DMS53 treated with DMSO at 0.1 percent for 48 hours (cell line): ENCODE measurements at regions not wholly inside any gene's neighbourhood (a gene's known extent, or its start where the extent isn't known, plus 50 kb on each side); places are given as distances from the start of the nearest gene placed in this dataset.
"Not testable (repeated sequence)": the region's sequence is repeated elsewhere in the genome, so short reads cannot be mapped to it uniquely, and the experiment has no call there.

ENCODE experiments used
- DNase-seq: peaks from one replicate; lab custom pipeline; 2025; ENCODE audit not compliant: unreplicated experiment; lab: John Stamatoyannopoulos, UW

DNA sequence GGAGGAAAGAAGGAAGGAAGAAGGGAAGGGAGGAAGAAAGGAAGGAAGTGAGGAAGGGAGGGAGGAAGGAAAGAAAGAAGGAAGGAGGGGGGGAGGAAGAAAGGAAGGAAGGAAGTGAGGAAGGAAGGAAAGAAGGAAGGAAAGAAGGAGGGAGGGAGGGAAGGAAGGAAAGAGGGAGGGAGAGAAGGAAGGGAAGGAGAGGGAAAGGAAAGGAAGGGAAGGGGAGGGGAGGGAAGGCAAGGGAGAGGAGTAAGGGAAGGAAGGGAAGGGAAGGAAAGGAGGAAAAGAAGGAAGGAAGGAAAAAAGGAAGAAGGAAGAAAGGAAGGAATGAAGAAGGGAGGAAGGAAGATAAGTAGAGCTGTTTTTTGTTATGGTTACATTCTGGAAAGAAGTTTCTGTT is 141.2 kb downstream of the LRRC3B start:
- no peak for DNase-seq

DNA sequence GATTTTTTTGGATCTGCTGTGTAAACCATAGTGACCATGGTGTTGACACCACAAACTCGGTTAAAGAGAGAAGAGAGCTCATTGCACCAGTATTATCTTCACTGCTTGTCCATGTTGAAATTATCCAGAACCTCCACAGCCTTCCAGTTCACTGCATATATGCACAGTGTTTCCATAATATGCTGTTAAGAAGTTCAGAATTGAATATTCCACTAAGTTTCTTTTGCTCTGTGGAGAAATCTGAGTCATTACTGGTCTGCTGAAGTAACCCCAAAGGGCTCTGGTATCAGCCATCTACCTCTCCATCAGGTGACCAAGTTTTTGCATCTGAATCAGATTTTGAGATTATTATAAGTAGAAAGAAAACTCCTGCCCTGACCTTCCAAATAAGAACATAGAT is 143.5 kb downstream of the LRRC3B start:
- no peak for DNase-seq

DNA sequence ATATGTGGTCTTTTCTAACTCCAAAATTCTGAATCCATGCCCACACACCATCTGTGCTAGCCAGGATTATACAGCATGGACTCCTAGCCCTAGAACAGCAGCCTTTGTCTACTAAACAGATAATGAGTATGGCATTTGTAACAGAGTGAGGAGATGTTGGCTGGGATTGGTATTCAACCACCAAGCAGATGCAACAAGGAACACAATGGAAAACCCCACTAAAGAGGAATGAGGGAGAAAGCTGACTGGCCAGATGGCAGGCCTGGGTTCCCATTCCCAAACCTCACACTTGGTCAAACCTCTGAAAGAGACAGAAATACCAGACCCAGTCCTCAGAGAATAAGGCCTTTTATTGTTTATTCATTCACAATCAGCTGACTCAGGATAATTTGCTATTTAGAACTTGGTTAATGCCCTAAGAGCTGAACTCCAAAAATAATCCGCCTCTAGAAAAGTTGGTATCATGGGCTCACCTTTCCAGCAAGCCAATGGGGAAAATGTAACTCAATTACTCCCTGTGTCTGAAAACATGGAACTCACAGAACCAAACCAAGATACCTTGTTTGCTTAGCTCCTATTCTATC is 145.6 kb downstream of the LRRC3B start:
- DNase-seq, result no peak

DNA sequence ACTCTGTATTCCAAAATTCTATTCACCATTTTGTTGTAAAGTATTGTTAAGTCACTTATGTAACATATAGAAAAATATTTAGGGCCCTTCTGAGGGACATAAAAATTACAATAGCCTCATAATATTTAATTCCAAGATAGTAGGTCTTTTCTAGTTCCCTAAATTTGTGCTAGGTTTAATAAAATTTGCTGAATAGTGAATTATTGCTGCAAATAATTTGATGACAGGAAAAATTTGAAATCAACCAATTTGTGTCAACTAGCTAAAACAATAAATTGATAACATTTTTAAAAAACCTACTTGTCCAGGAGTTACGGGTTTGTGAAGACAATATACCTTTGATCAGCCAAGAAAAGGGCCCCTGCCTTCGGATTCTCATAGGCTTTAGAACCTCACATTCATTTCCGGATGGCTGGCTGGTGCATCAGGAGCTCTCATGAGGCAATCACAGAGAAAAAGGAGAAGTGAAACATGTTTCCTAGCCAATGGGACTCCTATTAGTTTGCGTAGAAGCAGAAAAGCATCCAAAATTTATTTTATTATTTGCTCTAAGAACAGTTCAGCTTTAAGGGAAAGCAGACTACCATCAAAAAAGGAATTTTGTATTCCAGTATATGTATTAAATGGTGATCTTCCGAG is 177.2 kb downstream of the LRRC3B start:
- no peak for DNase-seq

DNA sequence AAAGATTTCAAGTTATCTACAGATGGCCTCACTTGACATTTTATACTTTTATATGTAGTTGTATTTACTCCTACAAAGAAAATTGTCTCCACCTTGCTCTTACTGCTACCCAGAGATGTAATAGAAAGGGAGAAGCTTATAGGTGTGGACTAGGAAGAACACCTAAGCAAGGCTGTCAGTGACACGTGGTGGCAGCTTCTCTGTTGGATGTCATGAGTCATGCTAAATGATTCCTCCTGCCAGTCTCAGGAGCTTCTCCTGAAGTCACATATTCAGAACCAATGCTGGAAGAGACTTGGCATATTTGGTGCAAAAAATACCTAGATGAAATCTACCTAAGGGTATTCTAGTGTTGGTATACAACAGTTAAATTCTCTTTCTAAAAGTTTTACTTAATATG is 184.7 kb downstream of the LRRC3B start:
- DNase-seq, result no peak

DNA sequence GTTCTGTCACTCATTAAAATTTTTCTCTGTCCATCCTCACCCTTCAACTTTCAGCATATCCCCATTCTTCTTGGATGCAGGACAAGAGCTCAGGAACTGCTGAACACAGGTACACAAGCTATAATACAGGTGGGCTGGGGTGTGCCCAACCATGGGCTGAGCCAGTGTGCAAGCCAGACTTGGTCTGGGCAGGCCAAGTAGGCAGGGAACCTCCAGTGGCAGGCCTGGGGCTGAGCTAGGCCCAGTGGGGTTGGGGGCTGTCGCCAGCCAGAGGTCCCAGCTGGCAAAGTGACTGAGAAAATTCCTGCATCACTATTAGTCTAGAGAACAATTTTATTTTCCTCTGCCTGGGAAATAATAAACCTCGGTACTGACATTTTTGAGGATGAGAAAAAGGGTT is 202.9 kb downstream of the LRRC3B start:
- DNase-seq, result no peak

DNA sequence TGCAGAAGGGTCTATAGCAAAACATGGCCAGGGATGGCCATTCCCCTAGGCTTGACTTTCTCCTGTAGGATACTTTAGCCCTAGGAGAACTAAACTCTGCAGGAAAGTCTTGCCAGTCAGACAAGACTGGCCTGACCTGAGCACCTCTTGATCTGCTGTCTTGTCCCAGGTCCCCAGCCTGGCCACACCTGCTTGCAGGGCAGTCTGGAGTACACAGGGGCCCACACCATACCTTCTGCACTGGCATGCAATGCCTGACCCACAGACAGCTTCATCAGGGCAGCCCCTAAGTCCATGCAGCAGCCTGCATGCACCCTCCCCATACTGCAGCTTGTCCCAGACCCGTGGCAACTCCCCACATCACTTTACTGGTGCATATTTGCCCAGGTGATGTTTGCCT is 204.6 kb downstream of the LRRC3B start:
- DNase-seq, result no peak

DNA sequence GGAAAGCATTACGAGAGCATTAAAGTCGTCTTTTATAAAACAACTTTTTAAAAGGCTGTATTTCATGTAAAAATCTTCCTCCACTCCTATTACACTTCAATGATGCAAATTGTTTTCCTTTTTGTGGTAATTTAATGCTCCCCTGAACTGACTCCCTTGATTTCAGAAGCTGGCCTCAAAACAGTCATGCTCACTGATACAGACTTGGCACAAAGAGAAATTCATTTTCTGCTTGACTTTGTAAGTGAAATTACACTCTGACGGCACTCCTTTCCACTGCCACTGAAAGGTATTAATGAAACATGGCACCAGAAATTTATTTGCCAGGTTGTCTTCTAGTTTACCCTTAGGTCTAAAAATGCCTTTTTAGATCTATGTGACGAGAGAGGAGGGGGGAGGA is 215.5 kb downstream of the LRRC3B start:
- DNase-seq, result no peak

DNA sequence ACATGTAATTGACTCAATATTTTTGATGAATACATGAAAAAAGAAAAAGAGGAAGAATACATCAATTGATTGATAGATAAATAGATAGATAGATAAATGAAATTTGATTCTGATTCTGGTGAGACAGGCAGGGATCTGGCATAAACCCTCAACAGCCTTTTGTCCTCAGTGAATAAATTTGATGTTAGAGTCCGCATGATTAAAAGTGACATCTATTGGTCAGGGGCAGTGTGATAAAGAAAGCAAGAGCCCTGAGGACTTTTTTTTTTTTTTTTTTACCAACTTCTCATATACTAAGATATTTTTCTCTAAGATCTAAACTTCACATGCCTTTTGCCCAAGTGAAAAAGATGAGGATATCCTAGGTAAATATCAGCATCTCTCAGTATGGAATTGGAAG is 216.4 kb downstream of the LRRC3B start:
- no peak for DNase-seq

DNA sequence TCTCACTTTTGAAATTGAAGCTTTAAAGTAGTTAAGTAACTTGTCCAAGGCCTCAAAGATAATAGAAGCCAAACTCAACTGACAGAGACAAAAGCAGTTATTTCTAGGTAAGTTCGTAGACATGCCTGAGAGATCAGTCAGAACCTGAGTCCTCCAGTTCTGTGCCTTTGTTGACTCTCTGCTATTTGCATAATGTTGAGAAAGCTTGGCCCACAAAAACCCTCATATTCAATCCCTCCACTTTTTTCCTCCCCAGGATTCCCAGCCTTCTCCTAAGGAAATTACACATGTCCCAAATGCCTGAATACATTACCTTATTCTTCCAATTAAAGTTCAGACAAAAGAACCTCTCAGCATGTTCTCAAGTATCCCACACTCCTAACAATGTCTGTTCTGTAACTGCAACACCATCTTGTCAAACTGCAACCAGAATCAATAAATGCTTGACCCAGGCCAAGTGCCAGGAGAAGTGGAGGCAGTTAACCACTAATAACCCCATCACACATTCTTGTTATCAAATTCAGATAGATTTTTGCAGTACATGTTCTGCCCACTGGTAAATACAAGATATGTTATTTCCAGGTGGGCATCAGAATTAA is 217.8 kb downstream of the LRRC3B start:
- DNase-seq, result no peak

DNA sequence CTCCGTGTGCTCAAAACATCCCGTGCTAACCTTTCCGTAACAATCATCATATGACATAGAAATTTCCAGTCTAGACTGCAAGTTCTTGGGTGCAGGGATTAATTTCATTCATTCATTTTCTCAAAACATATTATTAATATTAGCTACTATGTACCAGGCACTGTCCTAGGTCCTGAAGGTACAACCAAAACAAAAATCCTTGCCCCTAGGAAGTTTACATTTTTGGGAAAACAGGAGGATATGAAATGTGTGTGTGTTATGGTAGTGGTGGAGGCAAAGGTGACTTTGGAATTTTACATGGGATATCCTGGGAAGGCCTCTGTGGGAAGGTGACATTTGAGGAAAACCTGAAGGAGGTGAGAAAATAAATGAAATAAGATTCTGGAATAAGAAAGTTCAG is 222.6 kb downstream of the LRRC3B start:
- DNase-seq, result no peak

DNA sequence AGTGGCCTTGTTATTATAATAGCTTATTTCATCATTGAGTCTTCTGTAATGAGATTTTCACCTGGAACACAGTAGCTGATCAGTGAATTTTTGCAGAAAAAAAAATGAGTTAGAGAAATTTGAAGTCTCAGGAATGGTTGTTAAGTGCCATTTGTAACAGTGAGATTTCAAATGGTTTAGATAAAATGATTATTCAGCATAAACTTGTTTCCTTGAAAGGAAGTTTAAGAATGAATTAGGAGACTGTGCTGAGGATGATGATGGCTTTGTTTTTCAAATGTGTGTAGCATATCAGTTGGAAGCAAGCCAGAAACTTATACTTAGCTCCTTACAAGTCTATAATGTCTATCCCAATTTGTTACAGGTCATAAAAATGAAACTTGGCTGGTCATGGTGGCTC is 225.1 kb downstream of the LRRC3B start:
- no peak for DNase-seq

DNA sequence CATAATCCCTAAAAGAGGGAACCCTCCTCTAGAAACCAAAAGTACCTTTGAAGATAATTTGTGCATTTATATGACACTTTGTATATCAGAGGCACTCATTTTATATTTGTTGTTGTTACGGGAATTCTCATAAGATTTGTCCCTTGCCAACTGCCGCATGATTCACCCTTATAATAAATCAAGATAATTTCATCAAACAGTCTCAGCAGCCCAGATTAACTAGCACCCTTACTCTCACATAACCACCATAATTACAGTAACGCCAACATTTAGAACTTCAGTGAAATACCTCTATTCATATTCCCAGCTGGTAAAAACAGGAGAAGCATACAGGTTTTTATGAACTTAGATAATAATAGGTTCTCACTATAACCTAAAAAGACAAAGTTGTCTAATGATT is 271.9 kb downstream of the LRRC3B start:
- no peak for DNase-seq

DNA sequence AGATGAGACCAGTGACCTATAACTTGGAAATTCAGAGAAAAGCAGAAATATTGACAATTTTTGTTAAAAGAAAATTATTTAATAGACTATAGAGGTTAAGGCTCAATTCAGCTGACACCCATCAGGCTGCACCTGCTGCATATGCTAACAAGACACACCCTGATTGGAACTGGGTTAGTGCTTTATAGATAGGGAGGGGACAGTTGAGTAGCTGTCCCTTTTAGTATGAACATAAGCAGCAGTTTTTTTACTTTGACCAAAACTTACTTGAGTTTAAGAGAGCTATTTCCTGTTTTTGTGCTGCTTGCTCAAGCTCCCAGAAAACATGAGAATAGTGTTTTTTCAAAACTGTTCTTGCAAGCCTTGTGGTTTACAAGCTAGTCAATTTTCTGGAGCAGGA is 292.6 kb downstream of the LRRC3B start:
- DNase-seq, result no peak

DNA sequence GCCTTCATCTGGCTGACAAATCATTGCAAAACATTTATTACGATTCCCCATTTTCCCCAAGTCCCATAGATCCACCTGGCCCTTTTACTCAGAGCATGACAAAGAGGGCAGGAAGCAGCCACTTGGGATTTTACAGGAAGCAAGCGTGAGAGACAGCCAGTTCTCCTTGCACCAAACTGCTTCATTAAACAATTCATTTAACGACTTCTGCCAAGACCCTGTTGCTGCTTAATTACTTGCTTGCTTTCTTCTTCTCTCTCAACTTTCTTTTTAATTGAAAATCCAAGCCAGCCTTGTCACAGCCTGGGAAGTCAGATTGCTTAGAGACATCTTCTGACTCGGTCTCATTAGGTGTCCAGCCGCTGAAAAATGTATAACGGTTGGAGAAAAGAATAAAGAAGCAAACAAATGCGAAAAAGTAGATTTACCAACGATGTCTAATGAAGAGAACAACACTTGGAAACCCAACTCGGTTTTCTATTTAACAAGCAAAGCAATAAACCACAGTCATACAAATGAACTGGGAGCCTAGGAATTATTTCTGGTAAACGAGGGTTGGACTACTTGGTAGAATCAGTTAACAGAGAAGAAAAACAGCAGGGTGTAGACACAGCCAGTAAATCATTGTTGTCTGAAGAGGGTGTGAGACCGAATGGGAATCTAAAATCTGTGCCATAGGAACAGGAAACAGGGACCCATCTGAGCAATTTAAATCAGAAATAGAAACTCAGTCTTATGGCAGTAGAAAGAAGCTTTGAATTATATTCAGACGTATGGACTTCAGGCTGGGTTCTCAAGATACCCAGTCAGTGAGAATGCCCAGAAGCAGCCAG is 298.3 kb downstream of the LRRC3B start:
- peak; percentile 0 for DNase-seq

DNA sequence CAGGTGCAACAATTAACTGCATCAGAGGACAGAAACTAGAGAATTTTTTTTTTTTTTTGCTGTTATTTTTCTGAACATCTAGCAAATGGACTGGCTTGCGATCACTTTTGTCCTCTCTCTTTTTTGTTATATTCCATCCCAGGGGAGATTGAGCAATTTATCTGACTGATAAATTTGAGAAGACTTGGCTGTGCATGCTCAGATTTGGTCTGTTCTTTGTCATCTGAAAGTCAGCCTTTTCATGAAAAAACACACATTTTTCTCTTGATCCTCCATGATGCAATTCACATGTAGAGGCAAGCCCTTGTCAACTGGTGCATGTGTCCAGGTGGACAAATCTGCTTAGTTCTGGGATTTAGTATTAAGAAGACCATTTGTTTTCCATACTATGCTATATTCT is 309.3 kb downstream of the LRRC3B start:
- DNase-seq, result no peak

DNA sequence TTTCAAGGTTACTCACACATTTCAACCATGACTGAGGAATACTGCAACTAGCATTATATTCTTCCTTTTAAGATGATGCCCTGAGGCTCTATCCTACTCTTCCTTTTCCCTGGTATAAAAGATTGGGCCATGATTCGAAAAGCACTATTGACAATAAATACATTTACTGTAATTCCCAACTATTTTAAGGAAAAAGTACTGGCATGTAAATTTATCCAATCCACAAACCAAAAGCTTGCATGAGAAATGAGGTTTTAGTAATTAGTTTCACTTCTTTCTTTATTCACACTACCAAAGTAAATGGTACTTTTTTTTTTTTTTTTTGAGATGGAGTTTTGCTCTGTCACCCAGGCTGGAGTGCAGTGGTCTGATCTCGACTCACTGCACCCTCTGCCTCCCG is 310.2 kb downstream of the LRRC3B start:
- DNase-seq, result no peak

DNA sequence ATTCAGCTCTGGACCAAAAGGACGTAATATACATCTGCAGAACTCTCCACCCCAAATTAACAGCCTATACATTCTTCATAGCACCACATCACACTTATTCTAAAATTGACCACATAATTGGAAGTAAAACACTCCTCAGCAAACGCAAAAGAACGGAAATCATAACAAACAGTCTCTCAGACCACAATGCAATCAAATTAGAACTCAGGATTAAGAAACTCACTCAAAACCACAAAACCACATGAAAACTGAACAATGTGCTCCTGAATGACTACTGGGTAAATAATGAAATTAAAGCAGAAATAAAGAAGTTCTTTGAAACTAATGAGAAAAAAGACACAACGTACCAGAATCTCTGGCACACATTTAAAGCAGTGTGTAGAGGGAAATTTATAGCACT is 322.9 kb downstream of the LRRC3B start:
- DNase-seq, result not testable (repeated sequence)

DNA sequence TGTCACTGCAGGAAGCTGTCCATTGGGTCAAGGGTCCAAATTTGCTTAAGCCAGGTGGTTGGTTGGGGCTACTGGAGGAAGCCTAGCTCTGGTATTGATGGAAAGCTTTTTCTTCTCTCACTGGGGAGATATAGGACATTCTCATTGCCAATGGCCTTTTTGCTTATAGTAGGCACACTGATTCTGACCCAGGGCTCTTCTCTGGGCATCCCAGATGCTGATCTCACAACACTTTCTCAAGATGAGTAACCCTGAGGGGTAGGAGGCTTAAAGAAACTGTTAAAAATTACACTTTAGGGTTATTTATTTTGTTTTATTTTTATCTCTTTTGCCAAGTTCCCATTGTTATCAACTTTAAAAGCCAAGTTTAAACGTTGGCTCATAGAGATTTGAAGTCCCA is 337.8 kb downstream of the LRRC3B start:
- DNase-seq, result no peak

DNA sequence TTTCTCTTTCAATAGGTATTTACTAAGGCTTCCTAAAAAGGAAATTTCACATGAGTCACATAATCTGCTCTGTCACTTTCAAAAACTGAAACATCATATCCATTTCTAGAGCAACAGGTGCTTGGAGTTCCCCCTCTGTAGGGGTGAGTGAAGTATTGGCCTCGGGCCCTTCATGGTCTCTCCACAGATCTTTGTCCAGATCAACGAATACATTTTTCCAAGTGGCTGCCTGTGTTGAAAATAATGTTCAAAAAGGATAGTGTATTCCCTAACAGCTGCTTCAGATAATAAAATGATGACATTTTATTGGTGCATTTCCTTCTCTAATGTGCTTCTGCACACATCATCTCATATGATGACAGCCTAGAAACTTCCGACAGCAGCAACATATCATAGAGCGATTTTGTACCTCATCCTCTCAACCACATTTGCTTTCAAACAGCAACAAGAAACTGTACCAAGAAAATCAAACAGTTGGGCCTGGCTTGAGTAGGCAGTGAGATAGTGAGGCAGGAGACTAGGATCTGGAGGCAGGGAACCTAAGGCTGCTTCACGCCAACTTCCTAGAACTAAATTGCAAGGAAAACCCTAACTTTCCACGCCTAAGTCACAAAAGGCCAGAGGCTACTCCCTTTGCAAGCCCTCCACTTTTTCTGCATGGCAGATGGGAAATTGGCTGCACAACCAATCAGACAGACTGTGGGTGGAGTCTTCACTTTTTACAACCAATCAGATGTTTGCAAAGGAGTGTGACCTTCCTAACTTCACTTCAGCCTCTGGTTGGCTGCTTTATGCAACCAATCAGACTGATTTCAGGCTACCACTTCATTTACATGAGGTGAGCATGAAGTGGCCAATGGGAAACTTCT is 340.2 kb downstream of the LRRC3B start:
- peak; percentile 0 for DNase-seq

DNA sequence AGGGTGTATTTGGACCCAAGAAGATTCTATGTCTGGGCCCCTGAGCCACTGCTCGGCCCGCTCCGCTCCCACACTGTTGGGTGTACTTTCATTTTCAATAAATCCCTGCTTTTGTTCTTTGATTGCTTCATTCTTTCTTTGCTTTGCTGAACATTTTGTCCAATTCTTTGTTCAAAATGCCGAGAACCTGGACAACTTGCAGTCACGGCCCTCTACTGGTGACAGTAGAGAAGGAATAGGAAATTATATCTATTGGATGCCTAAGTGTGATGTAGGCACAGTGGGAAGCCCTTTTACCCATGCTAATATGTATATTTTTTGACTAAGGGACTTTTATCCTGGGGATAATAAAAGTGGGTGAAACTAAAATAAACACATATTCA is 340.8 kb downstream of the LRRC3B start:
- no peak for DNase-seq
